IMR-90 (cell line): ENCODE measurements at regions not wholly inside any gene's neighbourhood (a gene's known extent, or its start where the extent isn't known, plus 50 kb on each side); places are given as distances from the start of the nearest gene placed in this dataset.

ENCODE experiments used
- ATAC-seq: fragments of 200-7000 bp; cut with Tn5 transposase; 2 replicates; pipeline ENCODE4 v1.9.1; 2020; ENCODE audit warnings: low read depth, mild to moderate bottlenecking, moderate library complexity
- BruUV-seq: library from RNA; stranded (reverse); fragments of 400-500 nt; replicated peaks from 2 replicates; lab custom pipeline; 2021; lab: Mats Ljungman, UMichigan
- CTCF ChIA-PET: fragments of 300-600 bp; formaldehyde crosslinking; extraction: SDS; loops from one replicate; lab custom pipeline; 2021; ENCODE audit warnings: antibody characterized with exemption; lab: Yijun Ruan, JAX
- POLR2A ChIA-PET: fragments of 300-600 bp; sonication (Branson Sonifier 250); formaldehyde crosslinking; loops from one replicate; lab custom pipeline; 2022; ENCODE audit warnings: antibody characterized with exemption; ENCODE audit not compliant: unreplicated experiment; lab: Charles Lee
- DNase-seq: peaks from one replicate; pipeline ENCODE4 v3.0.0; 2013
- H2AFZ ChIP-seq: replicated peaks from 2 replicates; pipeline ENCODE3; 2013; ENCODE audit warnings: low read length, mild to moderate bottlenecking; ENCODE audit not compliant: poor library complexity
- H2AK5ac ChIP-seq: 2 replicates; pipeline ENCODE4 v1.6.1; 2013; ENCODE audit warnings: low read depth, low read length, inconsistent platforms
- H2AK9ac ChIP-seq: replicated peaks from 2 replicates; pipeline ENCODE3; 2013; ENCODE audit warnings: mild to moderate bottlenecking, low read depth, low read length, moderate library complexity; ENCODE audit not compliant: poor library complexity
- H2BK120ac ChIP-seq: 2 replicates; pipeline ENCODE4 v1.6.1; 2013; ENCODE audit warnings: low read depth, low read length, inconsistent platforms
- H2BK15ac ChIP-seq: 3 replicates; pipeline ENCODE4 v1.6.1; 2013; ENCODE audit warnings: low read depth, low read length, inconsistent platforms
- H2BK20ac ChIP-seq: 2 replicates; pipeline ENCODE4 v1.6.1; 2013; ENCODE audit warnings: low read depth, mild to moderate bottlenecking, inconsistent platforms, low read length, moderate library complexity
- H2BK5ac ChIP-seq: 2 replicates; pipeline ENCODE4 v1.6.1; 2013; ENCODE audit warnings: mild to moderate bottlenecking, low read depth, low read length, inconsistent platforms; ENCODE audit not compliant: poor library complexity, severe bottlenecking
- H3K14ac ChIP-seq: replicated peaks from 2 replicates; pipeline ENCODE4 v1.6.1; 2013; ENCODE audit warnings: low read depth, low read length, inconsistent platforms
- H3K18ac ChIP-seq: 2 replicates; pipeline ENCODE4 v1.6.1; 2013; ENCODE audit warnings: low read depth, low read length, control low read depth
- H3K23ac ChIP-seq: 2 replicates; pipeline ENCODE4 v1.6.1; 2013; ENCODE audit warnings: low read depth, low read length, inconsistent platforms
- H3K27ac ChIP-seq: 2 replicates; pipeline ENCODE4 v1.5.1; 2013; ENCODE audit warnings: mild to moderate bottlenecking, control low read depth, low read length; ENCODE audit not compliant: insufficient read depth
- H3K27me3 ChIP-seq: 2 replicates; pipeline ENCODE4 v1.6.1; 2013; ENCODE audit warnings: low read length; ENCODE audit not compliant: control insufficient read depth, insufficient read depth
- H3K36me3 ChIP-seq: 2 replicates; pipeline ENCODE4 v1.6.1; 2013; ENCODE audit warnings: low read length, mixed read lengths; ENCODE audit not compliant: control insufficient read depth, insufficient read depth
- H3K4ac ChIP-seq: 2 replicates; pipeline ENCODE4 v1.6.1; 2013; ENCODE audit warnings: low read depth, low read length, inconsistent platforms
- H3K4me1 ChIP-seq: 2 replicates; pipeline ENCODE4 v1.6.1; 2013; ENCODE audit warnings: low read length, mixed read lengths; ENCODE audit not compliant: control insufficient read depth, insufficient read depth
- H3K4me2 ChIP-seq: 2 replicates; pipeline ENCODE4 v1.6.1; 2013; ENCODE audit warnings: low read depth, mild to moderate bottlenecking, control low read depth, low read length, moderate library complexity
- H3K4me3 ChIP-seq: 2 replicates; pipeline ENCODE4 v1.5.1; 2013; ENCODE audit warnings: low read depth, mild to moderate bottlenecking, control low read depth, low read length, moderate library complexity; ENCODE audit not compliant: insufficient read depth
- H3K56ac ChIP-seq: 2 replicates; pipeline ENCODE4 v1.6.1; 2013; ENCODE audit warnings: low read length, inconsistent platforms; ENCODE audit not compliant: insufficient read depth; ENCODE audit errors: extremely low read depth
- H3K79me1 ChIP-seq, 2 experiments: 2 replicates each; pipeline ENCODE4 v1.6.1; 2013; ENCODE audit warnings: low read length in 2 of 2, inconsistent platforms in 1 of 2, low read depth in 1 of 2
- H3K9ac ChIP-seq: 2 replicates; pipeline ENCODE4 v1.6.1; 2013; ENCODE audit warnings: low read depth, low read length, control low read depth
- H3K9me1 ChIP-seq: 2 replicates; pipeline ENCODE4 v1.6.1; 2013; ENCODE audit warnings: low read length, inconsistent platforms; ENCODE audit not compliant: insufficient read depth
- H3K9me3 ChIP-seq: 2 replicates; pipeline ENCODE4 v1.6.1; 2013; ENCODE audit warnings: low read length; ENCODE audit not compliant: control insufficient read depth, insufficient read depth
- H4K20me1 ChIP-seq: 2 replicates; pipeline ENCODE4 v1.6.1; 2013; ENCODE audit warnings: low read length, inconsistent platforms; ENCODE audit not compliant: insufficient read depth
- H4K5ac ChIP-seq: 2 replicates; pipeline ENCODE4 v1.6.1; 2013; ENCODE audit warnings: mild to moderate bottlenecking, low read depth, low read length, control low read depth
- H4K8ac ChIP-seq, 2 experiments: 2 replicates each; pipeline ENCODE4 v1.6.1; 2013; ENCODE audit warnings: low read depth in 2 of 2, low read length in 2 of 2, control low read depth in 1 of 2, inconsistent platforms in 1 of 2
- H4K91ac ChIP-seq: 2 replicates; pipeline ENCODE4 v1.6.1; 2013; ENCODE audit warnings: low read depth, low read length, inconsistent platforms; ENCODE audit not compliant: insufficient read depth
- BHLHE40 ChIP-seq: fragments of 150-350 bp; IDR thresholded peaks from 2 replicates; pipeline ENCODE4 v1.6.1; 2016; ENCODE audit warnings: mild to moderate bottlenecking, low read depth, low read length
- CEBPB ChIP-seq: IDR thresholded peaks from 2 replicates; pipeline ENCODE4 v1.6.1; 2012; ENCODE audit warnings: low read depth, low read length, improper control_type of control experiment
- CTCF ChIP-seq: conservative IDR thresholded peaks from 2 replicates; pipeline ENCODE4 v1.5.1; 2012; ENCODE audit warnings: mild to moderate bottlenecking, low read depth, low read length, improper control_type of control experiment
- FOS ChIP-seq: fragments of 150-350 bp; IDR thresholded peaks from 2 replicates; pipeline ENCODE4 v1.6.1; 2016; ENCODE audit warnings: low read depth, low read length
- MAFK ChIP-seq: IDR thresholded peaks from 2 replicates; pipeline ENCODE4 v1.6.1; 2012; ENCODE audit warnings: low read depth, low read length, improper control_type of control experiment
- MXI1 ChIP-seq: IDR thresholded peaks from 2 replicates; pipeline ENCODE4 v1.6.1; 2012; ENCODE audit warnings: low read depth, mild to moderate bottlenecking, low read length, moderate library complexity, borderline replicate concordance
- NFE2L2 ChIP-seq: fragments of 150-350 bp; IDR thresholded peaks from 2 replicates; pipeline ENCODE4 v1.6.1; 2016; ENCODE audit warnings: low read depth, mild to moderate bottlenecking, low read length
- POLR2A ChIP-seq: IDR thresholded peaks from 2 replicates; pipeline ENCODE4 v1.6.1; 2012; ENCODE audit warnings: mild to moderate bottlenecking, low read depth, low read length
- RAD21 ChIP-seq: IDR thresholded peaks from 2 replicates; pipeline ENCODE4 v1.6.1; 2012; ENCODE audit warnings: low read length, improper control_type of control experiment
- RCOR1 ChIP-seq: IDR thresholded peaks from 2 replicates; pipeline ENCODE4 v1.6.1; 2012; ENCODE audit warnings: mild to moderate bottlenecking, low read length, improper control_type of control experiment; ENCODE audit not compliant: insufficient replicate concordance
- SMC3 ChIP-seq: fragments of 150-350 bp; IDR thresholded peaks from 2 replicates; pipeline ENCODE4 v1.6.1; 2016; ENCODE audit warnings: low read depth, mild to moderate bottlenecking, antibody characterized with exemption, low read length, moderate library complexity
- WGBS, 2 experiments: methylation state at CpG; one replicate each; pipeline versions ENCODE4 v1.1.5 to v1.1.7; 2013; ENCODE audit warnings: missing lambda C conversion rate in 2 of 2; ENCODE audit not compliant: insufficient read length in 1 of 2; ENCODE audit errors: extremely low coverage in 2 of 2; 5-methylcytosine and 5-hydroxymethylcytosine counted together
- dilution Hi-C: fragments of 300-500 bp; cut with HindIII; formaldehyde crosslinking; loops from one replicate; pipeline ENCODE4 v1.14.3; 2018; ENCODE audit warnings: low sequenced_read_pairs; ENCODE audit not compliant: unreplicated experiment
- in situ Hi-C: fragments of 300-500 bp; cut with MboI; formaldehyde crosslinking; loops from 3 replicates; pipeline ENCODE4 v1.14.3; 2019; ENCODE audit warnings: low sequenced_read_pairs, inconsistent platforms, mixed read lengths
- intact Hi-C: fragments of 100-400 bp; cut with micrococcal nuclease; formaldehyde crosslinking; loops from 2 replicates; pipeline ENCODE4 v1.10.0; 2022
- TF ChIP-seq, protein P1 (sequence below): fragments of 150-350 bp; IDR thresholded peaks from 2 replicates; pipeline ENCODE4 v1.6.1; 2016; ENCODE audit warnings: low read depth, mild to moderate bottlenecking, low read length, moderate library complexity, borderline replicate concordance
- TF ChIP-seq, protein P2 (sequence below): fragments of 150-350 bp; IDR thresholded peaks from 2 replicates; pipeline ENCODE4 v1.6.1; 2017; ENCODE audit warnings: mild to moderate bottlenecking, antibody characterized with exemption, low read length, low read depth

DNA sequence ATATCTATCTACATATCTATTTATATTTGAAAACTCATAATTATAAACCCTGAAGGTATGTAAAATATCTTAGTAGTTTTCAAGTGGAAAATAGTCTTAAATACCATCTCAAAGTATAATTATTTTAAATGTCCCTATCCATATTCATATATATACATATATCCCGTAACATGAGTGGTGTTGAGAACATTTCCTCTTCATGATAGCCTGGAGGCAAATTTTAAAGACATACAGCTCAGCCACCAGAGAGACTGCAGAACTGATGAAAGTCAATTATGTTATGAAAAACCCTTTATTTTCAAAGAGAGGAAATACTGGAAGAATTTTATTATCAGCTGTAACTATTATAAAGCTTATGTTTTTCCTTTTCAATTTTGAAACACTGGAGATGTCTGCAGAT is 1806.7 kb upstream of the PCDH7 start:
- in situ Hi-C loops = no loop called here
- no peaks in the 10 kb centered on the region for H3K79me1 ChIP-seq
- no peaks in the 10 kb centered on the region for H3K4me1 ChIP-seq
- no peak overlapping the region for H3K4ac ChIP-seq
- H3K56ac ChIP-seq = no peak overlapping the region
- intact Hi-C loops = no loop called here
- H3K27me3 ChIP-seq = no peaks in the 10 kb centered on the region
- H4K20me1 ChIP-seq = no peaks in the 10 kb centered on the region
- no peak overlapping the region for H2AK5ac ChIP-seq
- ChIA-PET POLR2A (no interaction called here), CTCF (no interaction called here)
- H3K9me1 ChIP-seq = no peaks in the 10 kb centered on the region
- no peak overlapping the region for H2BK15ac ChIP-seq
- no TSS peak for BruUV-seq
- no peak overlapping the region for H3K9ac ChIP-seq
- dilution Hi-C loops = no loop called here
- WGBS, 2 experiments = no CpG with 5 or more reads among the region's 1 CpG
- H4K5ac ChIP-seq = no peak overlapping the region
- H3K9me3 ChIP-seq = no peaks in the 10 kb centered on the region
- H3K4me2 ChIP-seq = no peak overlapping the region
- no peak overlapping the region for H2BK5ac ChIP-seq
- no peak overlapping the region for H4K8ac ChIP-seq
- no peak overlapping the region for H2AK9ac ChIP-seq
- H3K23ac ChIP-seq = no peak overlapping the region
- no peak for DNase-seq
- H3K14ac ChIP-seq = no peak overlapping the region
- no peak overlapping the region for H2BK20ac ChIP-seq
- no peak overlapping the region for H3K27ac ChIP-seq
- H2BK120ac ChIP-seq = no peak overlapping the region
- no peak overlapping the region for H4K91ac ChIP-seq
- no peak overlapping the region for H2AFZ ChIP-seq
- H3K36me3 ChIP-seq = no peaks in the 10 kb centered on the region
- H3K18ac ChIP-seq = no peak overlapping the region
- TF ChIP-seq RAD21 (no peak), CTCF (no peak), SMC3 (no peak), BHLHE40 (no peak), MXI1 (no peak), CEBPB (no peak), NFE2L2 (no peak), RCOR1 (no peak), POLR2A (no peak), MAFK (no peak), FOS (no peak)
- TF ChIP-seq, protein P1, sequence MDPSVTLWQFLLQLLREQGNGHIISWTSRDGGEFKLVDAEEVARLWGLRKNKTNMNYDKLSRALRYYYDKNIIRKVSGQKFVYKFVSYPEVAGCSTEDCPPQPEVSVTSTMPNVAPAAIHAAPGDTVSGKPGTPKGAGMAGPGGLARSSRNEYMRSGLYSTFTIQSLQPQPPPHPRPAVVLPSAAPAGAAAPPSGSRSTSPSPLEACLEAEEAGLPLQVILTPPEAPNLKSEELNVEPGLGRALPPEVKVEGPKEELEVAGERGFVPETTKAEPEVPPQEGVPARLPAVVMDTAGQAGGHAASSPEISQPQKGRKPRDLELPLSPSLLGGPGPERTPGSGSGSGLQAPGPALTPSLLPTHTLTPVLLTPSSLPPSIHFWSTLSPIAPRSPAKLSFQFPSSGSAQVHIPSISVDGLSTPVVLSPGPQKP = no peak
- TF ChIP-seq, protein P2, sequence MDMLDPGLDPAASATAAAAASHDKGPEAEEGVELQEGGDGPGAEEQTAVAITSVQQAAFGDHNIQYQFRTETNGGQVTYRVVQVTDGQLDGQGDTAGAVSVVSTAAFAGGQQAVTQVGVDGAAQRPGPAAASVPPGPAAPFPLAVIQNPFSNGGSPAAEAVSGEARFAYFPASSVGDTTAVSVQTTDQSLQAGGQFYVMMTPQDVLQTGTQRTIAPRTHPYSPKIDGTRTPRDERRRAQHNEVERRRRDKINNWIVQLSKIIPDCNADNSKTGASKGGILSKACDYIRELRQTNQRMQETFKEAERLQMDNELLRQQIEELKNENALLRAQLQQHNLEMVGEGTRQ = no peak
- no peak for ATAC-seq
- no peak overlapping the region for H3K4me3 ChIP-seq
